ENCODE measurements at regions not wholly inside any gene's neighbourhood (a gene's known extent, or its start where the extent isn't known, plus 50 kb on each side); places are given as distances from the start of the nearest gene placed in this dataset.

DNA sequence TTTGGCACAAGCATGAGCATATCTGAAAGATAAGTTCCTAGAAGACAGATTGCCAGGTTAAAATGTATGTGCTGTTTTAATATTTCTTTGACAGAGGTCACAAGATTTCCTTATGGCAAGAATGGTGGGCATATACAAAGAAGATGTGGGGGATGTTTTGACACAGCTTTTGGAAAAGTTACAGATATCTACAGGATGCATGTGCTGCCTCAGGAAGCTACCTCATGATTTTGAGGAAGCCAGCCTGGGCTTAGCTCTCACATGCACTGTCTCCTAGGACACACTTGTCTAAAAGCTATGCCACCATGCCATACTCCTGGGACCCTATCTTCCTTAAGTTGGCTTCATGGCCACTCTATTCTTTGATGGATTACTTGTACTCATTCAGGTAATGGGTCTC, 99.9 kb downstream of the C1orf94 start:
- H3K4me2 ChIP-seq = no peak overlapping the region
- no peak overlapping the region for H3K27ac ChIP-seq
- POLR2A ChIA-PET = no interaction called here
- ATAC-seq (no peak), FAIRE-seq (no peak), DNase-seq (ENCODE audit: low read depth in 1 of 2, low spot score in 1 of 2) (no peak)
- no peaks in the 10 kb centered on the region for H3K9me3 ChIP-seq
- CTCF ChIA-PET = no interaction called here
- no peak overlapping the region for H3K4me3 ChIP-seq
- no peak for TF ChIP-seq ZFP36 (IDR thresholded peaks at IDR 0.05; ENCODE audit: borderline replicate concordance, partially characterized antibody)
- TF ChIP-seq MAZ (IDR thresholded peaks at IDR 0.05; ENCODE audit: borderline replicate concordance, low read depth, low read length) = no peak
- no peak for TF ChIP-seq SMC3 (IDR thresholded peaks at IDR 0.05)
- H3K4me1 ChIP-seq = no peaks in the 10 kb centered on the region

DNA sequence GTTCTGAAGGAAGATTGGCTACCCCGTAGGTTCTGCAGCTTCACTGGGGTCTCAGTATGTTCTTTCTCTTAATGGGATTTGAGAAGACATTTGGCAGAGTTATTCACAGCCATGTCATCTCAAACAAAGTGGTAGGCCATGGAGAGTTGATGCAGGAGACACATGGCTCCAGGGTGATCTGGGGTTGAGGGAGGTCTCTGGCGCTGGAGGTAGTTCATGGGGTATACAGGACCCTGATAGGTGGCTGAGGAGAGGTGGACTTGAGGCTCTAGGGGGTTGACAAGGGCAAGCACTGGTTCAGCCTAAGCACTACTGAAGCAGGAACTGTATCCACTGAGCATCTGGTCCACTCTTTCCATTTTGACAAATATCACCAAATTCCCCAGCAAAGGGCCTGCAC, 100.4 kb downstream of the C1orf94 start:
- CTCF ChIA-PET = no interaction called here
- Histone ChIP-seq H3K27ac (no peak overlapping the region), H3K9me3 (no peaks in the 10 kb centered on the region), H3K4me1 (no peaks in the 10 kb centered on the region), H3K4me2 (no peak overlapping the region), H3K4me3 (no peak overlapping the region)
- WGBS (ENCODE audit: missing lambda C conversion rate) = 0% methylated on average over 2 of the region's 2 CpGs
- TF ChIP-seq, protein P1, sequence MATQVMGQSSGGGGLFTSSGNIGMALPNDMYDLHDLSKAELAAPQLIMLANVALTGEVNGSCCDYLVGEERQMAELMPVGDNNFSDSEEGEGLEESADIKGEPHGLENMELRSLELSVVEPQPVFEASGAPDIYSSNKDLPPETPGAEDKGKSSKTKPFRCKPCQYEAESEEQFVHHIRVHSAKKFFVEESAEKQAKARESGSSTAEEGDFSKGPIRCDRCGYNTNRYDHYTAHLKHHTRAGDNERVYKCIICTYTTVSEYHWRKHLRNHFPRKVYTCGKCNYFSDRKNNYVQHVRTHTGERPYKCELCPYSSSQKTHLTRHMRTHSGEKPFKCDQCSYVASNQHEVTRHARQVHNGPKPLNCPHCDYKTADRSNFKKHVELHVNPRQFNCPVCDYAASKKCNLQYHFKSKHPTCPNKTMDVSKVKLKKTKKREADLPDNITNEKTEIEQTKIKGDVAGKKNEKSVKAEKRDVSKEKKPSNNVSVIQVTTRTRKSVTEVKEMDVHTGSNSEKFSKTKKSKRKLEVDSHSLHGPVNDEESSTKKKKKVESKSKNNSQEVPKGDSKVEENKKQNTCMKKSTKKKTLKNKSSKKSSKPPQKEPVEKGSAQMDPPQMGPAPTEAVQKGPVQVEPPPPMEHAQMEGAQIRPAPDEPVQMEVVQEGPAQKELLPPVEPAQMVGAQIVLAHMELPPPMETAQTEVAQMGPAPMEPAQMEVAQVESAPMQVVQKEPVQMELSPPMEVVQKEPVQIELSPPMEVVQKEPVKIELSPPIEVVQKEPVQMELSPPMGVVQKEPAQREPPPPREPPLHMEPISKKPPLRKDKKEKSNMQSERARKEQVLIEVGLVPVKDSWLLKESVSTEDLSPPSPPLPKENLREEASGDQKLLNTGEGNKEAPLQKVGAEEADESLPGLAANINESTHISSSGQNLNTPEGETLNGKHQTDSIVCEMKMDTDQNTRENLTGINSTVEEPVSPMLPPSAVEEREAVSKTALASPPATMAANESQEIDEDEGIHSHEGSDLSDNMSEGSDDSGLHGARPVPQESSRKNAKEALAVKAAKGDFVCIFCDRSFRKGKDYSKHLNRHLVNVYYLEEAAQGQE (IDR thresholded peaks at IDR 0.05) = no peak
- TF ChIP-seq, protein P2, sequence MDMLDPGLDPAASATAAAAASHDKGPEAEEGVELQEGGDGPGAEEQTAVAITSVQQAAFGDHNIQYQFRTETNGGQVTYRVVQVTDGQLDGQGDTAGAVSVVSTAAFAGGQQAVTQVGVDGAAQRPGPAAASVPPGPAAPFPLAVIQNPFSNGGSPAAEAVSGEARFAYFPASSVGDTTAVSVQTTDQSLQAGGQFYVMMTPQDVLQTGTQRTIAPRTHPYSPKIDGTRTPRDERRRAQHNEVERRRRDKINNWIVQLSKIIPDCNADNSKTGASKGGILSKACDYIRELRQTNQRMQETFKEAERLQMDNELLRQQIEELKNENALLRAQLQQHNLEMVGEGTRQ (IDR thresholded peaks at IDR 0.05) = no peak
- TF ChIP-seq BHLHE40 (IDR thresholded peaks at IDR 0.05; ENCODE audit: low read depth, low read length) (no peak), CHD2 (IDR thresholded peaks at IDR 0.05; ENCODE audit: low read length, partially characterized antibody) (no peak), ZFP36 (IDR thresholded peaks at IDR 0.05; ENCODE audit: borderline replicate concordance, partially characterized antibody) (no peak), EHMT2 (IDR thresholded peaks at IDR 0.05; ENCODE audit: low read depth) (no peak), ZSCAN20 (CRISPR knock-in tag; IDR thresholded peaks at IDR 0.05) (no peak), KDM1A (IDR thresholded peaks at IDR 0.05; ENCODE audit: low read depth) (no peak)
- TF ChIP-seq, protein P3, sequence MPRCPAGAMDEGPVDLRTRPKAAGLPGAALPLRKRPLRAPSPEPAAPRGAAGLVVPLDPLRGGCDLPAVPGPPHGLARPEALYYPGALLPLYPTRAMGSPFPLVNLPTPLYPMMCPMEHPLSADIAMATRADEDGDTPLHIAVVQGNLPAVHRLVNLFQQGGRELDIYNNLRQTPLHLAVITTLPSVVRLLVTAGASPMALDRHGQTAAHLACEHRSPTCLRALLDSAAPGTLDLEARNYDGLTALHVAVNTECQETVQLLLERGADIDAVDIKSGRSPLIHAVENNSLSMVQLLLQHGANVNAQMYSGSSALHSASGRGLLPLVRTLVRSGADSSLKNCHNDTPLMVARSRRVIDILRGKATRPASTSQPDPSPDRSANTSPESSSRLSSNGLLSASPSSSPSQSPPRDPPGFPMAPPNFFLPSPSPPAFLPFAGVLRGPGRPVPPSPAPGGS (IDR thresholded peaks at IDR 0.05) = no peak
- POLR2A ChIA-PET = no interaction called here
- no peak for FAIRE-seq
- ATAC-seq = no peak
- DNase-seq (ENCODE audit: low read depth in 1 of 2, low spot score in 1 of 2) = no peak

DNA sequence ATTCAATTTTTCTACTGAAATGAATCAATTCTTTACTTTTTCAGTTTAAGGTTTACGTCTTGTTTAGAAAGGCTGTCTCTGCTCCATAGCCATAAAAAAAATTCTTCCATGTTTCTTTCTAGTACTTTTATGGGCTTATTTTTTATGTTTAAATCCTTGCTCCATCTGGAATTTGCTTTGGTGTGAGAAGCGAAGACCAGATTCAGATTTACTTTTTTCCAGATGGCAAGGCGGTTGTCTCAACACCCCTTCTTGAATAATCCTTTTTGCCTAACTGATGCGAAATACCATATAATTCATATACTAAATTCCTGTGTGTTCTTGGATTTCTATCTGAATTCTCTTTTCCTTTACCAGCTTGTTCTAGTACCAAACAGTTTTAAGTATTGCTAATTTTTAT, 101.5 kb downstream of the C1orf94 start:
- no peak overlapping the region for H3K4me2 ChIP-seq
- POLR2A ChIA-PET = no interaction called here
- ATAC-seq (no peak), FAIRE-seq (no peak), DNase-seq (ENCODE audit: low read depth in 1 of 2, low spot score in 1 of 2) (no peak)
- TF ChIP-seq FOXS1 (CRISPR knock-in tag; IDR thresholded peaks at IDR 0.05) = no peak
- TF ChIP-seq NFE2L2 (conservative IDR thresholded peaks at IDR 0.05; ENCODE audit: low read length) = no peak
- TF ChIP-seq RNF2 (IDR thresholded peaks at IDR 0.05; ENCODE audit: borderline replicate concordance, low read depth) = no peak
- no peak for TF ChIP-seq HOXB5 (CRISPR knock-in tag; IDR thresholded peaks at IDR 0.05)
- TF ChIP-seq, protein P4, sequence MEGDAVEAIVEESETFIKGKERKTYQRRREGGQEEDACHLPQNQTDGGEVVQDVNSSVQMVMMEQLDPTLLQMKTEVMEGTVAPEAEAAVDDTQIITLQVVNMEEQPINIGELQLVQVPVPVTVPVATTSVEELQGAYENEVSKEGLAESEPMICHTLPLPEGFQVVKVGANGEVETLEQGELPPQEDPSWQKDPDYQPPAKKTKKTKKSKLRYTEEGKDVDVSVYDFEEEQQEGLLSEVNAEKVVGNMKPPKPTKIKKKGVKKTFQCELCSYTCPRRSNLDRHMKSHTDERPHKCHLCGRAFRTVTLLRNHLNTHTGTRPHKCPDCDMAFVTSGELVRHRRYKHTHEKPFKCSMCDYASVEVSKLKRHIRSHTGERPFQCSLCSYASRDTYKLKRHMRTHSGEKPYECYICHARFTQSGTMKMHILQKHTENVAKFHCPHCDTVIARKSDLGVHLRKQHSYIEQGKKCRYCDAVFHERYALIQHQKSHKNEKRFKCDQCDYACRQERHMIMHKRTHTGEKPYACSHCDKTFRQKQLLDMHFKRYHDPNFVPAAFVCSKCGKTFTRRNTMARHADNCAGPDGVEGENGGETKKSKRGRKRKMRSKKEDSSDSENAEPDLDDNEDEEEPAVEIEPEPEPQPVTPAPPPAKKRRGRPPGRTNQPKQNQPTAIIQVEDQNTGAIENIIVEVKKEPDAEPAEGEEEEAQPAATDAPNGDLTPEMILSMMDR (IDR thresholded peaks at IDR 0.05) = no peak
- TF ChIP-seq EHMT2 (IDR thresholded peaks at IDR 0.05; ENCODE audit: low read depth) = no peak
- no peak for TF ChIP-seq CHD4 (IDR thresholded peaks at IDR 0.05; ENCODE audit: borderline replicate concordance)
- no peak for TF ChIP-seq POLR2A (IDR thresholded peaks at IDR 0.05; ENCODE audit: low read length)
- TF ChIP-seq, protein P5, sequence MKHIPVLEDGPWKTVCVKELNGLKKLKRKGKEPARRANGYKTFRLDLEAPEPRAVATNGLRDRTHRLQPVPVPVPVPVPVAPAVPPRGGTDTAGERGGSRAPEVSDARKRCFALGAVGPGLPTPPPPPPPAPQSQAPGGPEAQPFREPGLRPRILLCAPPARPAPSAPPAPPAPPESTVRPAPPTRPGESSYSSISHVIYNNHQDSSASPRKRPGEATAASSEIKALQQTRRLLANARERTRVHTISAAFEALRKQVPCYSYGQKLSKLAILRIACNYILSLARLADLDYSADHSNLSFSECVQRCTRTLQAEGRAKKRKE (CRISPR knock-in tag; IDR thresholded peaks at IDR 0.05; ENCODE audit: low read depth) = no peak
- H3K9me3 ChIP-seq = no peaks in the 10 kb centered on the region
- CTCF ChIA-PET = no interaction called here
- H3K27ac ChIP-seq = no peak overlapping the region
- H3K4me1 ChIP-seq = no peaks in the 10 kb centered on the region
- H3K4me3 ChIP-seq = no peak overlapping the region
- WGBS (ENCODE audit: missing lambda C conversion rate) = 29% methylated on average over 4 of the region's 4 CpGs
